D721Med (cell line): ENCODE measurements at regions not wholly inside any gene's neighbourhood (a gene's known extent, or its start where the extent isn't known, plus 50 kb on each side); places are given as distances from the start of the nearest gene placed in this dataset.

Experiments used
- DNase-seq: peaks from one replicate; pipeline ENCODE4 v3.0.0; 2011; ENCODE audit warnings: low spot score; ENCODE audit not compliant: insufficient read length
- FAIRE-seq: peaks from 2 replicates; lab custom pipeline; 2011; peaks lifted over from hg19 to GRCh38; lab: Jason Lieb, UNC
- TF ChIP-seq, protein P1 (sequence below): IDR thresholded peaks from 2 replicates; pipeline ENCODE4 v1.5.1; 2012; ENCODE audit warnings: mild to moderate bottlenecking, control low read depth; ENCODE audit not compliant: insufficient read depth; ENCODE audit errors: missing control alignments

DNA sequence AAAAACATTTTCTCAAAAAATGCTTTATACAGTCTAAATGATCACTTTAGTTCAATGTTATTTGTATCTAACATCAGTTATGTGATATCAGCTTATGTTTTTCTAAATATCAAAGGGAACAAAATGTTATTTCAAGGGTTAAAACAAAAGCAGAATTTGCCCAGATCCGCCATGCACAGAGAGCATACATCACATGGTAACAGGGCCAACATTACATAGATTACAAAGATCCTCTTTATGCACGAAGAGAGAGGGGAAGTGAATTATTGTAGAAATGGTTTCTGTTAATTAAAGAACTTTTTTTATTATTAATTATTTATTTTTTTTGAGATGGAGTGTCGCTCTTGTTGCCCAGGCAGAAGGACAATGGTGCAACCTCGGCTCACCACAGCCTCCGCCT, 100.8 kb upstream of the MME start:
- DNase-seq (no peak), FAIRE-seq (no peak)
- TF ChIP-seq, protein P1, sequence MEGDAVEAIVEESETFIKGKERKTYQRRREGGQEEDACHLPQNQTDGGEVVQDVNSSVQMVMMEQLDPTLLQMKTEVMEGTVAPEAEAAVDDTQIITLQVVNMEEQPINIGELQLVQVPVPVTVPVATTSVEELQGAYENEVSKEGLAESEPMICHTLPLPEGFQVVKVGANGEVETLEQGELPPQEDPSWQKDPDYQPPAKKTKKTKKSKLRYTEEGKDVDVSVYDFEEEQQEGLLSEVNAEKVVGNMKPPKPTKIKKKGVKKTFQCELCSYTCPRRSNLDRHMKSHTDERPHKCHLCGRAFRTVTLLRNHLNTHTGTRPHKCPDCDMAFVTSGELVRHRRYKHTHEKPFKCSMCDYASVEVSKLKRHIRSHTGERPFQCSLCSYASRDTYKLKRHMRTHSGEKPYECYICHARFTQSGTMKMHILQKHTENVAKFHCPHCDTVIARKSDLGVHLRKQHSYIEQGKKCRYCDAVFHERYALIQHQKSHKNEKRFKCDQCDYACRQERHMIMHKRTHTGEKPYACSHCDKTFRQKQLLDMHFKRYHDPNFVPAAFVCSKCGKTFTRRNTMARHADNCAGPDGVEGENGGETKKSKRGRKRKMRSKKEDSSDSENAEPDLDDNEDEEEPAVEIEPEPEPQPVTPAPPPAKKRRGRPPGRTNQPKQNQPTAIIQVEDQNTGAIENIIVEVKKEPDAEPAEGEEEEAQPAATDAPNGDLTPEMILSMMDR = no peak

DNA sequence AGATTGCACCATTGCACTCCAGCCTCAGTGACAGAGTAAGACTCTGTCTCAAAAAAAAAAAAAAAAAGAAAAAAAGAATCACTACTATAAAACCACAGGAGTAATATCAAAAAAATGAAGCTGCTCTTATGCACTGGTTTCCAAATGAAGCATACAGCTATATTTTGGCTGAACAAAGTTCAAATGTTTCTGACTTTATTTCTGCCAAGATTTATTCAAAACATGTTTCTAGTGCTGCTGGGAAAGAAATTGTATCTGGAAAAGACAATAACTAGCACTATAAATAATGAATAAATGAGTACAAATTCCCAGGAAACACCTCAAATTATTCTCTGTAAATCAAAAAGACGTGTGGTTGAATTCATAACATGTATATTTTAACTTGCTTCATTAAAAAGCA, 102.5 kb upstream of the MME start:
- TF ChIP-seq, protein P1 = no peak
- no peak for FAIRE-seq

DNA sequence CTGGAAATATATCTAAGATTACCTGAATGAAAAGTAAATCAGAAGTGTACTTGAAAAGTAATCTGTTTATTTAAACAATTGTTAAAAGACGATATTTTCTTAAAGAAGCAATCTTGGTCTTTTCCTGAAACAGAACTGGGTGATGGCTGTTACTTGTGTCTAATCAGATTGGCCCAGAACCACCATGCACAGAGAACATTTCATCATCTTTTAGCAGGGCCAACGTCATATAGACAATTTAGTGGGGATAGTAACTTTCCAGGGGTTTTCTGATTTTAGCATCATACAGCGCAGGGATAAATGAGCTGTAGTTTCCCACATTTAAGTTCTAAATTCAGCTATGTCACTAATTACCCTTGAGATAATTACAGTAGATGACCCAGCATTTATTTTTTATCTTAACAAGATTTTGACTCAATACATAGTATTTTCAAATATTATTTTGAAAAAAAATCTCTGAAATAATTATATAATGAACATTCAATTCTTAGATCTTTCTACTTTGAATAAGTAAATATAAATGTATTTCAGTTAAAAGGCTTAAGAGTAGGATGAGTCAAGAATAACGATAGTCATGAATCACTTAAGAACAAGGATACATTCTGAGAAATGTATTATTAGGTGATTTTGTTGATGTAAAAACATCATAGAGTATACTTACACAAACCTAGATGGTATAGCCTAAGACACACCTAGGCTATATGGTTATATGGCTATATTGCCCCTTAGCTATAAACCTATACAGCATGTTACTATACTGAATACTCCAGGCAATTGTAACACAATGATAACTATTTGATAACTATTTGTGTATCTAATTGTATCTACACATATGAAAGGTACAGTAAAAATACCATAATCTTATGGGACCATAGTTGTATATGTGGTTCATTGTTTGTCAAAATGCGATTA, 103.8 kb upstream of the MME start:
- no peak for FAIRE-seq
- TF ChIP-seq, protein P1 = no peak

More for the DNA sequence above, 102.5 kb upstream of the MME start:
- DNase-seq = no peak

DNA sequence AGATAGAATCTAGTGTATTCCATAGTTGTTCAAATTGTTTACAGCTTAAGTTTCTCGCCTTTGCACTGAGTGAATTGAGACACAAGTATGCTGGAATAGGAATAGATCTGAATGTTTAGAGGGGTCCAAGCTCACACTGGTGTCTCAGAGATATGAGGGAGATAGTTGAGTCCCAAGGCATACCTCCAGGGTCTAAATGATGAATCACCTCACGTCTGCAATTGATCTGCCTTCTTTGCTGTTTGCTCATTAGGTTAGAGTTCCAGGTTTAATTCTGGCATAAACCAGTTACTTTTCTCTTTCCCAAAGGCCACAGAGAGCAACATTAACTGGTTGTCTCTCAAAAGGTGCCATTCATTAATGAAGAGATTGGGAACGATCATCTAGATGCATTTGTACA, 106.3 kb upstream of the MME start:
- no peak for FAIRE-seq
- no peak for DNase-seq
- TF ChIP-seq, protein P1 = no peak

More for the DNA sequence above, 103.8 kb upstream of the MME start:
- no peak for DNase-seq

DNA sequence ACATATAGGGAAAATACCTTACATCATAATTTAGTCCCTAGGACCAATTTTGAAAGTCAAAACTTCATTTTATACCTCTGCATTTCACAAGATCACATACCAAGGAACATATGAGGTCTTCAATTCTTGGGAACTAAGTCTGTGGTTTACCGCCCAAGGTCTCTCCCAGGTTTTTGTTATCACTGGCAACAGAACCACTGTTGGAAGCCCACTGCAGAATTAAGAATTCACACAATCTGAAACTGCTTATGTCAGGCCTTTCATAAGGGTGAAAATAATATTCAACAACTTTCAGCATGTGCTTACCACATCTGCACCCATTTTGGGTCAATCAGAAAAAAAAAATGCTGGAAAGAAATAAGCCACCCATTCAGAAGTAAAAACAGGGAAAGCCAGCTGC, 107.2 kb upstream of the MME start:
- TF ChIP-seq, protein P1 = no peak
- DNase-seq (no peak), FAIRE-seq (no peak)

DNA sequence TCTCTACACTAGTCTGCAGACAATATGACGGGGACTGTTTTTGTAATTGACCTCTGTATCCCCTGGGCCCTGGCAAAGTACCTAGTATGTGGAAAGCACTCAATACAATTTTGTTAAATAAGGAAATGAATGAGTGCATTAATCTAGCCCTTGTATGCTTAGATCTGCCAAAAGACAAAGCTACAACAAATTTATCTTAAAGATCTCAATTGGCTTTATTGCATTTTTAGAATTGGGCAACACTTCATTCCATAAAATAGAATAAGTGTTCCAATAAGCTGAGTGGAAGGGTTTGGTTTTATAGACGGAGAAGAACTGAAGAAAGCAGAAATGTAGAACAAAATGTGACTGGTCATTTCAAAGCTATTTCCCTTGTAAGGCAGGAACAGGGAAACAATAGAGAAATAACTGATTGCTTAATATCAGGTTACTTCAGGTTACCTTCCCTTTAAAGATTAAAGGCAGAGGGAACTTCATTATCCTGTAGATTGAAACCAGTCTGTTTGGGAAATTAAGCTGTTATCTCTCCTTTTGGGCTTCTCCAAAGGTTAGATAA, 108.3 kb upstream of the MME start:
- no peak for FAIRE-seq
- TF ChIP-seq, protein P1 = no peak
- no peak for DNase-seq

DNA sequence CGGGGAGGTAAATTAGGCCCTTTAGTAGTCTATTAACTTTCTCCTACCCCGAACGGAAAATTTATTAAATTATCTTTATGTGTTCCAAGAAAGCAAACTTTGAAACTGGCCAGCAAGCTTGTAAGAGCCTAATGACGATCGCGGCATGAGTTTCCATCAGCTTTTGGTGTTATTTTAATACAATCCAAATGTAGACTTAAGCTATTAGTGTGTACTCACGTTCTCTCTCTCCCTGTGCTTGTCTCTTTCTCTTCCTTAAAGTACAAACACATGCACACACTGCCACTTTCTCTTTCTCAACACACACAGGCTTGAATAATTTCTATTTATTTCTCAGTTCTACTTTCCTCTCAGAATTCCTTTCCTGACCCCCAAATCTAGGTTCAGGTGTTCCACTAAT, 108.8 kb upstream of the MME start:
- TF ChIP-seq, protein P1 = no peak
- DNase-seq = no peak
- no peak for FAIRE-seq
